NCI-H2196 treated with DMSO at 0.1 percent for 48 hours (cell line): ENCODE measurements at regions not wholly inside any gene's neighbourhood (a gene's known extent, or its start where the extent isn't known, plus 50 kb on each side); places are given as distances from the start of the nearest gene placed in this dataset.

ENCODE experiments used
- DNase-seq: peaks from one replicate; lab custom pipeline; 2025; ENCODE audit not compliant: unreplicated experiment; lab: John Stamatoyannopoulos, UW

DNA sequence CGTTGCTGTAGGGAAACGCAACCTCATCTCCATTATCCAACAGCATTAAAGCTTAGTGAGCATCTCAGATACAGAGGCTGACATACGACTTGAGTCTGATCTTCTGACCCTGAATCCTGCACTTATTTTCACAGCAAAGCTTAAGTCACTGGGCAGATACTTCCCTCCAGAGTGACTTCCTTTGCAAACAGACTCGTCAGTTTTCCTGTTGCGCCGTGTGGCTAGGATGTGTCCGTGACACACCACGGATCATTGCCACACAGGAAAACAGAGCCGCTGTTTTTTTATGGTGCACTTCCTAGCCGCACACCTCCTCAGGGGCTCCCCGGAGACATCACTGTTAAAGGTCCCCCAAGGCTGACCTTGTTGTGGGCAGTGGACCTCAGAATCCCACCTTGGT lies 94.9 kb upstream of the MKI67 start:
- DNase-seq = no peak

DNA sequence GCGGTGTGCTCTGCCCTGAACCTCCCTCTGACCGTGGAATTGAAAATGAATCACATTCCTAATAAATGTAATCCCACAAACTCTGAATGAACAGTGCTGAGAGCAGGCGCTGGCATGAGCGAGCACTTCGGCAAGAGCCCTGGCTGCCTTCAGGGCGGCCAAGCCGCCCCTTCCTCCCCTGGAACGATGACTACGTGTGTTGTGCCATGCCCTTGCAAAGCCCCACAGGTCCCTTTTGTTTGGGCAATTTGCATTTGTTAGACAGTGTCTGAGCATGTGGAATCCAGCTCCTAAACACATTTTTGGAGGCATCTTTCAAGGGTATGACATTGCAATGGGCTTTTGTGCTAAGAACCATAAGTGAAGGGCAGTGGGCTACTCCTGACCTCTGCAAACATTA lies 95.6 kb upstream of the MKI67 start:
- DNase-seq = no peak

DNA sequence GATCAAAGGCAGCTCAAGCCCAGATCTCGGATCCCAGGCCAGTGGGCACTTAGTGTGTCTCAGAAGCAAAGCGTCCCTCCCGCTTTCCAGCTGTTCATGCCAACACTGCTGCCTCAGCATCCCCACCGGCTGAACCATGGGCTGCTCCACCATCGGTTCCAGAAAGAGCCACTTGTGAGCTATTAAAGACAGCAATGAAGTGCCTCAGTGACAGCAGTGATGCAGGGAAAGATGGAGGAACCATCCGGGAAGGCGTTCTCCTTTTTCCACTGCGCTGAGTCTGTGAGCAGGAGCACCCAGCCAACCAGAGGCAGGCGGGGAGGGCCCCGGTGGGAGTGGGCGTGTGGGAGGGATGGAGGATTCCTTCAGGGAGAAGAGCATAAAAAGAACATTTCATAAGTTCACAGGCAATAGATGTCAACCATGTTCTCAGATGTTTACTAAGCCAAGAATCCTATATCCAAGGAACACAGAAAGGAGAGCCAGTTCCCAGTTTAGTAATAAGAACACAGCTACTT lies 96.2 kb upstream of the MKI67 start:
- no peak for DNase-seq

DNA sequence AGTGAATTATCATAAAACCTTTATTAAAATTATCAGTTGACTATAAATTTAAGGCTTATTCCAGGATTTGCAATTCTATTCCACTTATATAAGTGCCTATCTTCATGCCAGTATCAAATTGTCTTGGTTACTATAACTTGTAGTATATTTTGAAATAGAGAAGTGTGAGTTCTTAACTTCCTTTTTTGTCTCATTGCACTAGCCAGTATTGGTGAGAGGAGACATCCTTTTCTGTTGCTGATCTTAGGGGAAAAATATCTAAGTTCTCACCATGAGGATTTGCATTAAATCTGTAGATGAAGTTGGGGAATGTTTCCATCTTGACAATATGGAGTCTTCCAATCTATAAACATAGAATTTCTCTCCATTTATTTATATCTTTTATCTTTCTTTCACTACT lies 104.2 kb upstream of the MKI67 start:
- DNase-seq = no peak

DNA sequence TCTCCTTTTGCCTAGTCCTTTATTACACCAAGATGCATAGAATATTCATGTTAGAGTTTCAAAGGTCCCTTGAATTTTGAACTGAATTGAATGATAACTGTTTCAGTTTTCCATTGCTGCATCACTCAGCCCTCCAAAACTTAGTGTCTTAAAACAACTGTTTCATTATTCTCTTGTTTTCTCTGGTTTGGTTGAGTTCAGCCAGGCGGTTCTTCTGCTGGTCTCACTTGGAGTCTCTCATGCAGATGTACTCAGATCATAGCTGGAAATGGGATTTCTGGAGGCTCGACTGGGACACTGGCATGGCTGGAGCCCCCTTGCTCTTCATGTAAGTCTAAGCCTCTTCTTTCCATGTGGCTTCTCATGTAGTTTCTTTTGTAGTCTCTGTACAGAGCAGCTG lies 107.2 kb upstream of the MKI67 start:
- DNase-seq = no peak

DNA sequence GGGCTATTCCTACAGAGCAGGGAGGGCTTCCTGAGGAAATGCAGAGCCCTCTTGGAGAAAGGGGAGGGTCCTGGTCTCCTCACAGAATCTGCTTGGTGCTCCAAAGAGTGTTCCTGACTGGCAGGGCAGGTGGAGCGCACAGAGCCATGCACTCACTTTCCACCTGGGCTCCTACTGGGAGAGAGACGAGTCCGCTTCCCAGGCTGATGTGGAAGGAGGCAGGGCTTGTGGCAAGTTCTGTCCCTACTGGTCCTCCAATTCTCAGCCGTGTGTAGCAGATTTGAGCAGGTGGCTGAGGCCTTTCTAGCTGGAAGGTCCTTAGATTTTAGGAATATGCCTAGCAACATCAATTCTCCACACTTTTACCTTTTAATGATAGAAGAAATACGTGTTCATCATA lies 111.5 kb upstream of the MKI67 start:
- DNase-seq = no peak

DNA sequence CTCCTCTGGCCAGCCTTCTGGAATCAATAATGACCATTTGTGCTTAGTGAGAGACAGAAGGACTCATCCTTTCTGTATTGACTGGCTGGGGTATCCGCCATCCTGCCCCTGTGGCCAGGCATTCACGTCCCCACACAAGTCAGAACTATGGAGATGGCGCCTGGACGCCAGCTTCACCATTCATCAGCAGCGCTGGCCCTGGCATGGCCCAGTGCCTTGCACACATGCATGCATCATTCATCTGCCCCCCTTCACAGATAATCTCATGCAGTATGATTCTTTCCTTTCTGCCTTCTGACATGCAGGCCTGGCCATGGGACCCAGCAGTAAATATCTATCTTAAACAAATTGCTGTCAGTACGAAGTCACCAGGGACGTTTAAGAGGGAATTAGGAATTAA lies 114.8 kb upstream of the MKI67 start:
- DNase-seq = no peak

DNA sequence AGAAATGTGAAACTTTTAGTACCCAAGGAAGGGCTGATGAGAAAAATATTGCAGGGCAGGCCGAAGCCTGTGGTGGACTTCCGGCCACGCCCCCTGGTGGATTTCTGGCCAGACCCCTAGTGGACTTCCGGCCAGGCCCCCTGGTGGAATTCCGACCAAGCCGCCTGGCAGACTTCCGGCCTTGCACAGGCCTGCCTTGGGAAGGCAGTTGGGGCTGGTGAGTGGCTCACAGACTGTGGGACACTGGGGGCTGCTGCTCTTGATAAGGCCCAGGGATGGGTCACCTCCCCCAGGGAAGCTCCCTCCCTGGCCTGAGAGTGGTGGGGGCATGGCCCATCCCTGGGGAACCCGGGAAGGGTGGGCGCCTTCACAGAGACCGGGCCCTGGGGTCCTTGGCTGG lies 116.4 kb upstream of the MKI67 start:
- no peak for DNase-seq

DNA sequence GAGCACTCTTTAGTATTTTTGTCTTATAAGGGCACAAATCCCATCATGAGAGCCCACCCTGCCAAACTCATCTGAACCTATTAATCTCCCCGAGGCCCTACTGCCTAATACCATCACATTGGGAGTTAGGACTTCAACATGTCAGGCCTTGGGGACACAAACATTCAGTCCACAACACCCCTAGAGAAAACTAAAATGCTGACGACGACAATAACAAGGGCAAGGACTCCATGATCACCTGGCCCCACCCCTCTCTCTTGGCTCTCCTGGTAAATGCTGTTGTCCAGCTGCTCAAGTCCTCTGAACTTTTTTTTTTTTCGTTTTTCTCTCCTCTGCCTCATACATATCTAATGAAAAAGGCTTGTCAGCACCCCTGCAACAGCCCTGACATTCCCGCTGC lies 118.8 kb upstream of the MKI67 start:
- no peak for DNase-seq

DNA sequence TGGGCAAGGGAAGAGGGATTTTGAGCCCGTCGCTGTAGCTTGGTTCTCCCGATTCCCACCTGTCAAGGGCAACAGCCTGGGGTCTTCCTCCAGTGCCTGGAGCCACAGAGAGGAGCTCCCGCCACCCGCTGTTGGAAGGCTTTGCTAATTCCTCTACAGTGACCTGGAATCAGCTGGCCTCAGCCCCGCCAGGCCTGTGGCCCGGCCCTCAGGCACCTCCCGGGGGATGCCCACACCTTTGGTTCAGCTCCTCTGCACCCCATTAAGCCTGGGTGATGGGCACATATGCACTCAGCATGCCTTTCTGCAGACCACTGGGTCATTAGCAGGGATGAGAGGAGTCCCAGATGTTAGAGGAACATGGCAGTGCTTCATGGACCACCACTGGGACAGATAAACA lies 121.4 kb upstream of the MKI67 start:
- DNase-seq = no peak

DNA sequence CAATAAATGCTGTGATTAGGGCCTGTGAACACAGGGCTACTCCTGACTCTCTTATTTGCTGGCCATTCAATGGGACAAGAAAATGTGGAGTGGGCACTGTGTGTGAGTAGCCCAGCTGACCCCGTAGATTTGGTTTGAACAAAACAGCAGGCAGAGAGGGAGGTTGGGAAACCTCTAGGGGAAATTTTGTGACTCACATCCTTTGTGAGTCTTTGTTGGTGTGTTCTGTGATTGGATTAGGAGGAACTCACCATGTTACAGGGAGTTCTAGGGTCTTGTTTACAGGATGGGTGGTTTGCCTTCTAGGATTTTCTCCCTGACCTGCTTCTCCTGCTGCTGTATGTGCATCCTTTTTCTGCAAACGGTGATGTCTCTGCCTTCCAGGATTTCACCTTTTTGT lies 128.3 kb upstream of the MKI67 start:
- DNase-seq = no peak

DNA sequence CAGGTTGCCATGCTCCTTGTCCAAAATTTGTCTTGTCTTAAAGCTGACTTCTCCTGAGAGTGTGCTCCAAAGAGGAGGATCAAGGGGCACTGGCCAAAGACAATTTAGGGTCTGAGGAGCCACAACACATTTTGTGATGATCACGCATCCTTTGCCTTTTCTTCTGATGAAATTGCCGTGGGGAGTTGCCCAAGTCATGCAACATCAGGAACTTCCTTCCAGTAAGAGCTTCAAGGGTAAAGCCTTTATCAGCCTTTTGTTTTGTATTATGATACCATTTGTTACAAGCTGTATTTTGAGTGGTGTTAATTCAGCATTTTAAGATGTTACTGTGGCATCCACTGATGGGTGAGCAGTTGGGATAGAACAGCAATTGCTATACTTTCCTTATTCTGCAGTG lies 131.2 kb upstream of the MKI67 start:
- no peak for DNase-seq

DNA sequence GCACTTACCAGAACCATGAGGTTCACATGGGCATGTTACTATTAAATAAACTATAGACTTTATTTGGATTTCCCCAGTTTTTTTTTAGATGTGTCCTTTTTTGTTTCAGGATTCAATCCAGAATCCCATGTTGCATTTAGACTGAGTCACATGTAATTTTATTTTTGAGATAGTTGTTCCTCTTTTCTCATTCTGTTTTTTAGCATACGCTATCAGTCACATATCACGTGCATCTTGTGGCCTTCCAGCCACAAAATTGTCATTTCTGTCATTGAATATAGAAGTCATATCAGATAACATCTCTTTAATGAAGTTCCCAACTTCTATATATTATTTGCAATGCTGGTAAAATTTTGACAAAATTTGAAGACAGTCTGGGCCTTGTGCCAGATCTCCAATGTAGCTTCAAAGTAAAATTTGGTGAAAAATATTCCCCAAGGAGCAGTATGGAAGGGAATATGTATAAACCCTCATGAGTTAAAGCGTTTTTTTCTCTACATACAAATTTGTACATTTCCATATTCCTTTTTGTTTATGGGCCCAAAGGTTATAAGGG lies 132.3 kb upstream of the MKI67 start:
- DNase-seq = no peak

DNA sequence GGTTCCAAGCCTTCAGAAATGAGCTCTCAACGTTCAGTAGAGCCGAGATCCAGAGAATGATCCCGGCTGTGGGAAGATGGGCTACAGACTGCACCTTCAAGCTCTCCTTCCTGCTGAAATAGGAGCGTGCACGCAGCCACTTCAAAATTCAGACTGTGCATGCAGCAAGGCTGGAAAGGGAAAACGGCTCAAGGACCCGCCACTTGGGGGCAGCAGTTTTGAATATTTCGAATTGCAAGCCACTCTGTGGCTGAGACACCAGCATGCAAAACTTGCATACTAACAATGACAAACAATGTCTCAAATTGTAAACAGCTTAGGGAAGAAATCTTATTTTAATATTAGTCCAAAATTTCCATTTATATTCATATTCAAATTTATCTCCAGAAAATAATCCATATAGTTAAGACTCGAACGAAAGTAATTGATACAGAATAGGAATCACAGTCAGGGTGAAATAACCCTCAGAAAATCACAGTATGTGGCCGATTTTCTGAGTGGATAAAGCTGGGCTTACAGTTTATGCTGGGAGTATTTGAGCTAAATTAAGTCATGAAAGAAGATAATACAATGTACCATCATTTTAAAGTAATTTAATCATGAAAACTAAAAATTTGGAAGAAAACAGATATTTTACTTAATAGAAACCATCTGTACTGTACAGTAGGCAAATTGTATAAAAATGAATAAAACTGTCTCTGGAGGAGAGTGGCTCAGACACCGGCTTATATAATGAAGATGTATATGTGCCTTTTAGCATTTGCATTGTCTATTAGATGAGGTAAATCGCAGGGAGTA lies 137.9 kb upstream of the MKI67 start:
- peak; percentile 1 for DNase-seq

DNA sequence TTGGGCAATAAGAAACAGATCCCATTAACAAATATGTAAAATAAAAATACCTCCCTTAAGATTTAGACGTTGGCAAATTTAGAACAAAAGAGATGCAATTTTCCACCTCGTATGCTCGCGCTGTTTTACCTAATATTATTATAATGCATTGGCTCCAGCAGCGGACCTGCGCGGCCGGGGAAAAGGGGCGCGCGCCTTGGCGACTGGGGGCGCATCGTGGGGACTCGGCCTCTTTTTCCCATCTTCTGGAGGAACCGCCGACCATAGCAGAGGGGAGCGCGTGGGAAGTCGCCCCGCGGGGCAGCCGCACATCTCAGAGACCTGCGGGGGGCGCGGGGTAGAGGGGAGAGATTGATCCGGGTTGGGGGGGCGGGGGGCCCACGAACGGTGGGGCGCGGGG lies 139.4 kb upstream of the MKI67 start:
- DNase-seq = no peak

DNA sequence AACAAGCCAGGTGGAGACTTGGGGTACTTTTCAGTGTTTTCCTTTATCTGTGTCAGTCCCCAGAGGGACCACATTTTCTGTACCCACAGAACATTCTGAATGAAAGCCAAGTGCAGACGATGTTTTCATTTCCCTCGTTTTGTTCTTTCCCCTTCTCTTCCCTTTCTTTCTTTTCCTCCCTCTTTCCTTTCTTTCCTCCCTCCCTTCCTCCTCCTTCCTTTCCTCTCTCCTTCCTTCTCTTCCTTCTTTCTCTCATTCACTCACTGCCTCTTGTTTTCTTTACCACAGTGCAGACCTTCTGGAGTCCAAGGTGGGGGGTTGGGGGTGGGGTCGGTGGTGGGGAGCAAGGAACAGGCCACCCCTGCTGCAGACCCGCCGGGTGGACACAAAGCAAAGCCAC lies 141.4 kb upstream of the MKI67 start:
- DNase-seq = no peak

DNA sequence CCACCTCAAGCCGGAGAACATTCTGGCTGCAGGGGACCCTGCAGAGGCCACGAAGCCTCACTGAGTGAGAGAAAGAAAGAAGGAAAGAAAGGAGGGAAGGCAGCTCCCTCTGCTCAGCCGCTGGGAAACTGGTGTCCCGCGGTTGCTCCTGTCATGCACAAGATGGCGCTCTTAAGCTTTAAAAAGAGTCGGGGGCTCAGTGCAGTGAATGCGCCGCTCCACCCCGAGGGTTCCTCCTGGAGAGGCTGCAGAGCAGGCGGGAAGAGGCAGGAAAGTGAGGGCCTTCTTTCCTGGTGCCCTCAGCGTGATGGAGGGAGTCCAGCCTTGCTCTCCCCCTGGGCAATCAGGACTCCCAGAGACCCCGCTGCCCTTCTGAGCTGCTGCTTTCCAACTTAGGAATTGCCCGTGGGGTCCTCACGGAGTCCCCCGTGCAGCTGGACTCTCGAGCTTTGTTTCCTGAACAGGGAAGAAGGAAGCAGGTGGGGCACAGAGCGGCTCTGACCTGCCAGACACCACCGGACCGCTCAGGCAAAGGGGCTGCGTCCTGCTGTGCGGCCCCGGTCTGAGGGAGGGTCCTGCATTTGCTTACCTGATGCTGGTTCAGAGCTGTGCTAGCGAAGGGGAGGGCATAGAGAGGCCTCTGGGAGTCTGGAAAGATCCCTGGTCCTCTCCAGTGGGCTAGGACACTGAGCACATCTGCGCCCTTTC lies 141.9 kb upstream of the MKI67 start:
- DNase-seq = no peak

DNA sequence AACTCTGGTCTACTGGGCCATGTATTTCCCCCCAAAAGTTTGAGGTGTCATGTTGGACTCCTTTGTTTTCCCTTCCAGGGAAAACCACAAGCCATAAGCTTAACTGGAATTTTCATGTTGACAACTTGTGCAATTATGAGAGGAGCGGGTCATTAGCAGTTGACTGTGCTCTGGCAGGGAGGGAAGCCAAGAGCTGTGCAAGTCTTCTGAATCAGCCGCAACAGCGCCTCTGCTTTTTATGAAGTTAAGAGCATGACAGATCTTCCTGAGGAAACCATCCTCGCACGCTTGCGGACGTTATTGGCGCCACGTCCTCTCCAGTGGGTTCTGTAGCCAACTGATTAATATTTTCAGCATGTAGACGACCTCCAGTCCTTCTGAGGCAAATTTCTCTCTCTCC lies 148.7 kb upstream of the MKI67 start:
- no peak for DNase-seq

DNA sequence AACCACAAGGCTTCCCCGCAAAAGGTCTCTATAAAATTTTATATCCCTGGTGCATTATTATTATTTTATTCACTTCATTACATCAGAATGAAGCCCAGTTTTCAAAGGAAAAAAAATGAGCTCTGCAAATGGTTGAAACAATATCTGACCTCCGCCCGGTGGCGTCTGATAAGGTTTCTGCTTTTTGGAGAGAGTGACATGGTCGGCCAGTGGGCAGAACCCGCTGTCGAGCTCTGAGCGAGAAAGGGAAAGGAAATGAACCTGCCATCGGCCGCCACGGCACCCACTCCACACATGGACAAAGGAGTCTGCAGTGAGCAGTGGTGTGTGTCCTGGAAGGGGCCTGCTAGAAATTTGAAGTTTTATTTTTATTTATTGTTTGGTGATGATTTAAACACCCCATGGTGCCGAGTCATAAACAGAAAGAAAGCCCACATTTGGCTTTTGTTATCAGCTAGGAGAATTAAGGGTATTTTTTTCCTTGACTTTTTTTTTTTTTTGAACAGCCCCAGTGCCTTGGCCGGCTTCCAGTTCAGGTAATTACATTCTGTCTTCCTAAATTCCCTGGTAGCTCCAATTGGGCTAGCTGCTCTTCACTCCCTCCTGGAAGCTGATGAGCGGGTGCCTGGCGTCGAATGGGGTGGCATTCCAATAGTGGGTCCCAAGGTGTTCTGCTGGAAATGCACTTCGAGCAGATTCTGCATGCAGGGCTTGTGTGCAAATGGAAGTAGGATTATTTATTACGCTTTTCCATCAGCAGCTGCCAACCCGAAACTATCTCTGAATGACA lies 149.4 kb upstream of the MKI67 start:
- DNase-seq = no peak

DNA sequence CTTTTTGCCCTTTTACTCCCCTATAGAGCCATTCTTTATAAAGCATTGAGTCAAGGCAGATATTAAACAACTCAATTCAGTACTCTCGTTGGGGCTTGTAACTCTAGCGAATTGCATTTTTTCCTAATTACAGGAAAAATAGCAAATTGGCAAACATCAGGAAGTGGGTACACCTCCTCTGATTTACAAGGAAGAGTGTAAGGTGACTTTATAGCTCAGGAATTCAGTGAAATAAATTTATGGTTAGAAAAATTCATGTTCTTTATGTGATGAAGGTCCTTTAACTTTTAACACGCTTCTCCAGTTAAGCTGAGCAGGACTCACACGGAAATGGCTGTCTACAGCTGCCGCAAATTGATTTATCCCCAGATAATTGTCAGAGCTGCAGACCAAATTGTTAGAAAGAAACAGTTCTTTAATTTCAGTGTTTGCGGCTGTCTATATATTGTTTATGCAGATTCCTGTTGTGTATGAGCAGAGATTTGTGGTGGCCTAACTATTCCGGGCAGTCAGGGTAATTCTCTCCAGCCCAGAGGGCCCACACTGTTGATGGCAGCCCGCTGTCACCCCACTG lies 151.1 kb upstream of the MKI67 start:
- DNase-seq = no peak

DNA sequence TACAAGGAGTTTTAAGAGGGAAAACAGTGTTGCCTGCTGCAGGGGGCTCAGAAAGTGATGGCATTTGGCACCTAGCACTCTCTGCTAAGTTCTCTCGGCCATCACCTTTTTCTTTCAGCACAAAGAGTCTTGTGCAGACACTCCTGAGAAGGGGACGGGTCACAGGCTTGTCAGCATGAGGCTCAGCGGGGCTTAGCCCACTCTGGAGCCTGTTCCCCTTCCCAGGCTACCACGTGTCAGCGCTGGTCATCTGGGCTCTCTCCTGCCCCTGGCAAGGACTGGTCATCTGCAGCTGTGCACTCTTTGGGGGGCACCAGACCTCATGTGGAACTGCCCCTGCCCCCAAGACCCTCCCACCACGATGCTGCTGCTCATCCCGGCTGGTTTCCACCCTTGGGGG lies 152.1 kb upstream of the MKI67 start:
- no peak for DNase-seq
